ENCODE measurements at regions not wholly inside any gene's neighbourhood (a gene's known extent, or its start where the extent isn't known, plus 50 kb on each side); places are given as distances from the start of the nearest gene placed in this dataset.
"Not testable (repeated sequence)": the region's sequence is repeated elsewhere in the genome, so short reads cannot be mapped to it uniquely, and the experiment has no call there.

- H3K4me3 ChIP-seq (ENCODE audit: control insufficient read depth, low read depth, low read length): no peak overlapping the region
- TF ChIP-seq, protein P1, sequence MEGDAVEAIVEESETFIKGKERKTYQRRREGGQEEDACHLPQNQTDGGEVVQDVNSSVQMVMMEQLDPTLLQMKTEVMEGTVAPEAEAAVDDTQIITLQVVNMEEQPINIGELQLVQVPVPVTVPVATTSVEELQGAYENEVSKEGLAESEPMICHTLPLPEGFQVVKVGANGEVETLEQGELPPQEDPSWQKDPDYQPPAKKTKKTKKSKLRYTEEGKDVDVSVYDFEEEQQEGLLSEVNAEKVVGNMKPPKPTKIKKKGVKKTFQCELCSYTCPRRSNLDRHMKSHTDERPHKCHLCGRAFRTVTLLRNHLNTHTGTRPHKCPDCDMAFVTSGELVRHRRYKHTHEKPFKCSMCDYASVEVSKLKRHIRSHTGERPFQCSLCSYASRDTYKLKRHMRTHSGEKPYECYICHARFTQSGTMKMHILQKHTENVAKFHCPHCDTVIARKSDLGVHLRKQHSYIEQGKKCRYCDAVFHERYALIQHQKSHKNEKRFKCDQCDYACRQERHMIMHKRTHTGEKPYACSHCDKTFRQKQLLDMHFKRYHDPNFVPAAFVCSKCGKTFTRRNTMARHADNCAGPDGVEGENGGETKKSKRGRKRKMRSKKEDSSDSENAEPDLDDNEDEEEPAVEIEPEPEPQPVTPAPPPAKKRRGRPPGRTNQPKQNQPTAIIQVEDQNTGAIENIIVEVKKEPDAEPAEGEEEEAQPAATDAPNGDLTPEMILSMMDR (IDR thresholded peaks at IDR 0.05; ENCODE audit: control insufficient read depth, insufficient read depth, low read depth, low read length, missing control alignments): no peak
- DNase-seq (ENCODE audit: low read depth): no peak
Observed at GRCh38 chr10:3255616-3256015, 83.0 kb upstream of the PITRM1 start.

DNA sequence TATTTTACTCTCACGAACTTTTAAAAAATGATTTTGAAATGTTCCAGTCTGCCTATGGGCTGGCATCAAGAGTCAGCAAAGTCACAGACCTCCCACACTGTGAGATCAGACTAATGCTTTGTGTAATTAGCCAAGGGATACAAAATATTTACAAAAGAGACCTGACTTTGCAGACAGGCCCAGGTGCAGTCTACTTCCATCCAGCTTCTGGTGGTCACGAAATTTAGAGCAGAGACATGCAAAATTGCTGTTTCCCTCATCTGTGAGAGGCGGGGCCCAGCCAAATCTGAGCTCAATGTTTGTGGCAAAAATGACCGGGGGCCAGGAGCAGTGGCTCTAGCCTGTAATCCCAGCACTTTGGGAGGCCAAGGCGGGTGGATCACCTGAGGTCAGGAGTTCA, 82.5 kb upstream of the PITRM1 start:
- TF ChIP-seq, protein P1 (IDR thresholded peaks at IDR 0.05; ENCODE audit: control insufficient read depth, insufficient read depth, low read depth, low read length, missing control alignments): no peak
- DNase-seq (ENCODE audit: low read depth): no peak
- H3K4me3 ChIP-seq (ENCODE audit: control insufficient read depth, low read depth, low read length): no peak overlapping the region

DNA sequence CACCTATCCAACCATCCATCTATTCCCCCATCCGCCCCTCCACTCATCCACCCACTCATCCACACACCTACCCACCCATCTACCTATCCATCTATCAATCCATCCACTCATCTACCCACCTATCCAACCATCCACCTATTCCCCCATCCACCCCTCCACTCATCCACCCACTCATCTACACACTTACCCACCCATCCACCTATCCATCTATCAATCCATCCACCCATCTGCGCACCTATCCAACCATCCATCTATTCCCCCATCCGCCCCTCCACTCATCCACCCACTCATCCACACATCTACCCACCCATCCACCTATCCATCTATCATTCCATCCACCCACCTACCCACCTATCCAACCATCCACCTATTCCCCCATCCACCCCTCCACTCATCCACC, 81.4 kb upstream of the PITRM1 start:
- DNase-seq (ENCODE audit: low read depth): not testable (repeated sequence)

DNA sequence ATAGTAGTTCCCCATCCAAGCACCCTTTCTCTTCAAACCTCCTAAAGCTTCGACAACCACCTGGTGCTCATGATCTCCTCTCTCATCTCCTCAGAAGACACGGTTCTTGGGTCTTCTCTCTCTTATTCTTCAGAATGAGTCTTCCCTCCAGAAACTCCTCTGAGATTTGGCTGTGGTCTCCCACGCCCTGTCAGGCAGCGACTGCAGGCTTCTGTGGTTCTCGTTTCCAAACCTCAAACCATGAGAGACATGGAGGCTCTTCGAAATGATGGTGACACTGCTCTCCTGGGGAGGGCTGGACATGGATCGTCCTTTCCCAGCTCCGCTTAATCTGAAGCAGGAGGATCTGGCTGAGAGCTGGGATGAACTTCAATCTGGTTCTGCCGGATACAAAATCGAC, 78.6 kb upstream of the PITRM1 start:
- no peak for DNase-seq (ENCODE audit: low read depth)
- no peak overlapping the region for H3K4me3 ChIP-seq (ENCODE audit: control insufficient read depth, low read depth, low read length)
- TF ChIP-seq, protein P1 (IDR thresholded peaks at IDR 0.05; ENCODE audit: control insufficient read depth, insufficient read depth, low read depth, low read length, missing control alignments): no peak

More for the DNA sequence above, 81.4 kb upstream of the PITRM1 start:
- H3K4me3 ChIP-seq (ENCODE audit: control insufficient read depth, low read depth, low read length): not testable (repeated sequence)

GRCh38 chr10:3249307-3249889, 76.8 kb upstream of the PITRM1 start:
- H3K4me3 ChIP-seq (ENCODE audit: control insufficient read depth, low read depth, low read length): no peak overlapping the region
- DNase-seq (ENCODE audit: low read depth): no peak
- TF ChIP-seq, protein P1 (IDR thresholded peaks at IDR 0.05; ENCODE audit: control insufficient read depth, insufficient read depth, low read depth, low read length, missing control alignments): no peak

DNA sequence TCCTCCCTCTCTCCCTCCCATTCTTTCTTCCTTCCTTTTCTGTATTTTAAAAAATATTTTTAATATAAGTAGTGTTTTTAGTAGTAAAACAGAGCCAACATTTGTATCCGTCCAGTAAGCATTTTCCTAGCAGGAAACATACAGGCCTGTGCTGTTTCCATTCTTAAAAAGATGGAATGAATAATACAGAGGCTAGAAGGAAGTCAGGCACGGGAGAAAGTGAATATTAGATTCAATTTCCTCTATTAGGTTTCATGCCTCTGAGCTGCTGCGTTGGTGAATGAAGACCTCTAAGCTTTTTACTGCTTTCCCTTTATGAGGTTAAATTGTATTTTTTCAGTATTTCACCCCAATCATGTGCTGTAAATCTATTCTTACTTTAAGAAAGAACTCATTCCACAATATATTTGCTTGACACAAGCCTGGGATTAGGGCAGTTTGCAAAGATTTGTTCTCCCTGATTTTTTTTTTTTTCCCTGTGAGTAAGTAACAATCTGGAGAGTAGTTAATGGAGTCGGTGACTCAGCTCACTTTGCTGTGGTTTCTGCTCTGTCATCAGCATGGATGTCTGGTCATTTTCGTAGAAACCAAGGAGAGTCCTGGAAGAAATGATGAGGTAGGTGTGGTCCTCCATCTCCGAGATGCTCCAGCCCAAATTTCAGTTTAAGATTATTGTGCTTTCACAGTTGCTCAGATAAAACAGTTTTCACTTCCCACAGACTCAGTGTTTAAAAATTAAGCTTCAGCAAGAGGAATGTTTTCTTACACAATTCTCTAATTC, 76.1 kb upstream of the PITRM1 start:
- H3K4me3 ChIP-seq (ENCODE audit: control insufficient read depth, low read depth, low read length): no peak overlapping the region
- TF ChIP-seq, protein P1 (IDR thresholded peaks at IDR 0.05; ENCODE audit: control insufficient read depth, insufficient read depth, low read depth, low read length, missing control alignments): no peak

DNA sequence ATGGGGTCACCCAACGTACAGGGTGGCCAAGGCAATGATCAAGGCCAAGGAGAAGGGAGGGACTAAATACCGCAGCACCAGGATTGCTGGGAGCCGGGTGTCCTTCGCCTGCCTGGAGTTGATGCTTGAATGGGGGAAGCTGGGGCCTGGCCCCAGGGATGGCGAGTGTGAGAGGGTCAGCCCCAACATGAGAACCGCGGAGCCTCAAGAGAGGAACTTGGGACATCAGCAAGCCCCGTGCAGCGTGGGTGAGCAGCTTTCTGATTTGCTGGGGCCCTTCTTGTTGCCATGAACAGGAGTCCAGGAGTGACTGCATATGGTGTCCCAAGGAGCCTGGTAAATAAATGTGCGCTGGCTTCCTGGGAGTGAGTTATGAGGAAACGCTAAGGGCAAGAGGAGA, 72.8 kb upstream of the PITRM1 start:
- no peak overlapping the region for H3K4me3 ChIP-seq (ENCODE audit: control insufficient read depth, low read depth, low read length)
- no peak for DNase-seq (ENCODE audit: low read depth)
- TF ChIP-seq, protein P1 (IDR thresholded peaks at IDR 0.05; ENCODE audit: control insufficient read depth, insufficient read depth, low read depth, low read length, missing control alignments): no peak

More for the DNA sequence above, 76.1 kb upstream of the PITRM1 start:
- DNase-seq (ENCODE audit: low read depth): peak; percentile 79
